MM.1S (cell line): ENCODE measurements at regions not wholly inside any gene's neighbourhood (a gene's known extent, or its start where the extent isn't known, plus 50 kb on each side); places are given as distances from the start of the nearest gene placed in this dataset.

ENCODE experiments used
- DNase-seq: peaks from one replicate; pipeline ENCODE4 v3.0.0-alpha.2; 2015
- H2AFZ ChIP-seq: fragments of 300-600 bp; sonication (generic); 2 replicates; pipeline ENCODE4 v1.6.0; 2016; ENCODE audit warnings: antibody characterized with exemption, low read length
- H3F3A ChIP-seq: fragments of 300-600 bp; sonication (generic); 2 replicates; pipeline ENCODE4 v1.6.1; 2016; ENCODE audit warnings: mild to moderate bottlenecking, antibody characterized with exemption, low read length, moderate library complexity, mixed read lengths; ENCODE audit not compliant: insufficient read depth
- H3K27ac ChIP-seq: fragments of 300-600 bp; sonication (generic); 2 replicates; pipeline ENCODE4 v1.5.1; 2016; ENCODE audit warnings: mild to moderate bottlenecking, low read length
- H3K27me3 ChIP-seq: fragments of 300-600 bp; sonication (generic); replicated peaks from 2 replicates; pipeline ENCODE4 v1.6.0; 2016; ENCODE audit warnings: low read length; ENCODE audit not compliant: insufficient read depth
- H3K36me3 ChIP-seq: fragments of 300-600 bp; sonication (generic); replicated peaks from 2 replicates; pipeline ENCODE4 v1.6.1; 2016; ENCODE audit warnings: mild to moderate bottlenecking, low read length, mixed read lengths; ENCODE audit not compliant: insufficient read depth
- H3K4me1 ChIP-seq: fragments of 300-600 bp; sonication (generic); 2 replicates; pipeline ENCODE4 v1.6.1; 2016; ENCODE audit warnings: low read length, mixed read lengths
- H3K4me2 ChIP-seq: fragments of 300-600 bp; sonication (generic); 2 replicates; pipeline ENCODE4 v1.6.0; 2016; ENCODE audit warnings: low read depth, low read length
- H3K4me3 ChIP-seq: fragments of 300-600 bp; sonication (generic); 2 replicates; pipeline ENCODE4 v1.5.1; 2016; ENCODE audit warnings: low read length, mixed read lengths
- H3K79me2 ChIP-seq: fragments of 300-600 bp; sonication (generic); 2 replicates; pipeline ENCODE4 v1.6.1; 2016; ENCODE audit warnings: mixed run types, low read length, mixed read lengths
- H3K9ac ChIP-seq: fragments of 300-600 bp; sonication (generic); 2 replicates; pipeline ENCODE4 v1.6.1; 2016; ENCODE audit warnings: low read length, mixed read lengths
- H3K9me2 ChIP-seq: fragments of 300-600 bp; sonication (generic); replicated peaks from 2 replicates; pipeline ENCODE4 v1.6.1; 2016; ENCODE audit warnings: mild to moderate bottlenecking, low read length, mixed read lengths; ENCODE audit not compliant: insufficient read depth
- H3K9me3 ChIP-seq: fragments of 300-600 bp; sonication (generic); replicated peaks from 2 replicates; pipeline ENCODE4 v1.6.1; 2016; ENCODE audit warnings: mild to moderate bottlenecking, low read length, mixed read lengths; ENCODE audit not compliant: insufficient read depth
- H4K20me1 ChIP-seq: fragments of 300-600 bp; sonication (generic); 2 replicates; pipeline ENCODE4 v1.6.1; 2016; ENCODE audit warnings: mild to moderate bottlenecking, low read length, moderate library complexity, mixed read lengths; ENCODE audit not compliant: insufficient read depth
- CTCF ChIP-seq: fragments of 300-600 bp; sonication (generic); IDR thresholded peaks from 2 replicates; pipeline ENCODE4 v1.5.1; 2016; ENCODE audit warnings: antibody characterized with exemption, low read length, mixed read lengths
- EZH2 ChIP-seq: fragments of 300-600 bp; sonication (generic); optimal IDR thresholded peaks from 2 replicates; pipeline ENCODE3; 2017; ENCODE audit warnings: low read depth, mild to moderate bottlenecking, antibody characterized with exemption, low read length, mixed read lengths
- EZH2phosphoT487 ChIP-seq: fragments of 300-600 bp; sonication (generic); IDR thresholded peaks from 2 replicates; pipeline ENCODE4 v1.6.1; 2018; ENCODE audit warnings: antibody characterized with exemption, low read length

GRCh38 chr17:27076814-27077213 lies 217.1 kb upstream of the WSB1 start:
- no peak overlapping the region for H3K9ac ChIP-seq
- H3K79me2 ChIP-seq, result no peaks in the 10 kb centered on the region
- no peaks in the 10 kb centered on the region for H3F3A ChIP-seq
- H3K4me1 ChIP-seq, result no peaks in the 10 kb centered on the region
- TF ChIP-seq EZH2 (no peak), EZH2phosphoT487 (no peak), CTCF (no peak)
- H2AFZ ChIP-seq, result no peak overlapping the region
- no peaks in the 10 kb centered on the region for H3K9me2 ChIP-seq
- H3K4me2 ChIP-seq, result no peak overlapping the region
- no peaks in the 10 kb centered on the region for H3K9me3 ChIP-seq
- no peaks in the 10 kb centered on the region for H3K27me3 ChIP-seq
- H4K20me1 ChIP-seq, result no peaks in the 10 kb centered on the region
- no peak overlapping the region for H3K27ac ChIP-seq
- DNase-seq, result no peak
- H3K36me3 ChIP-seq, result no peaks in the 10 kb centered on the region
- H3K4me3 ChIP-seq, result no peak overlapping the region

GRCh38 chr17:27078296-27078695 lies 215.6 kb upstream of the WSB1 start:
- Histone ChIP-seq H3K36me3 (no peaks in the 10 kb centered on the region), H2AFZ (no peak overlapping the region), H3K4me3 (no peak overlapping the region), H3K27ac (no peak overlapping the region), H3K79me2 (no peaks in the 10 kb centered on the region), H3K4me2 (no peak overlapping the region), H3K9me2 (no peaks in the 10 kb centered on the region), H3K9ac (no peak overlapping the region), H3F3A (no peaks in the 10 kb centered on the region), H3K4me1 (no peaks in the 10 kb centered on the region), H4K20me1 (no peaks in the 10 kb centered on the region), H3K9me3 (no peaks in the 10 kb centered on the region), H3K27me3 (no peaks in the 10 kb centered on the region)
- no peak for DNase-seq
- no peak for TF ChIP-seq EZH2phosphoT487
- no peak for TF ChIP-seq CTCF
- TF ChIP-seq EZH2, result no peak

GRCh38 chr17:27079660-27080059 lies 214.3 kb upstream of the WSB1 start:
- H3K27ac ChIP-seq, result no peak overlapping the region
- TF ChIP-seq CTCF (no peak), EZH2 (no peak), EZH2phosphoT487 (no peak)
- no peak for DNase-seq
- no peaks in the 10 kb centered on the region for H3K9me3 ChIP-seq
- no peaks in the 10 kb centered on the region for H3K4me1 ChIP-seq
- H3F3A ChIP-seq, result no peaks in the 10 kb centered on the region
- no peak overlapping the region for H3K9ac ChIP-seq
- H3K4me2 ChIP-seq, result no peak overlapping the region
- no peaks in the 10 kb centered on the region for H4K20me1 ChIP-seq
- no peak overlapping the region for H2AFZ ChIP-seq
- H3K79me2 ChIP-seq, result no peaks in the 10 kb centered on the region
- H3K9me2 ChIP-seq, result no peaks in the 10 kb centered on the region
- no peaks in the 10 kb centered on the region for H3K27me3 ChIP-seq
- H3K4me3 ChIP-seq, result no peak overlapping the region
- no peaks in the 10 kb centered on the region for H3K36me3 ChIP-seq
